ENCODE measurements at regions not wholly inside any gene's neighbourhood (a gene's known extent, or its start where the extent isn't known, plus 50 kb on each side); places are given as distances from the start of the nearest gene placed in this dataset.

DNA sequence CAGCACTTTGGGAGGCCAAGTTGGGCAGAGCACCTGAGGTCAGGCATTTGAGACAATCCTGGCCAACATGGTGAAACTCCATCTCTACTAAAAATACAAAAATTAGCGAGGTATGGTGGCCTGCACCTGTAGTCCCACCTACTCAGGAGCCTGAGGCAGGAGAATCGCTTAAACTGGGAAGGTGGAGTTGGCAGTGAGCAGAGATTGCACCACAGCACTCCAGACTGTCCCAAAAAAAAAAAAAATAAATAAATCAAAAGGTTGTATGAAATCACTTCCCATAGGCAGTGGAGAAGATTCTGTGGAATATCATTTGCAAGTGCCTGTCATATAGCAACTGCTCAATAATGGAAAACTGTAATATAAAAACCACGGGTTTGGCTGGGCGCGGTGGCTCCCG, 65.1 kb upstream of the SERBP1 start:
- Histone ChIP-seq H3K4me2 (ENCODE audit: low read length) (no peak overlapping the region), H3K9ac (ENCODE audit: low read length) (no peak overlapping the region)

DNA sequence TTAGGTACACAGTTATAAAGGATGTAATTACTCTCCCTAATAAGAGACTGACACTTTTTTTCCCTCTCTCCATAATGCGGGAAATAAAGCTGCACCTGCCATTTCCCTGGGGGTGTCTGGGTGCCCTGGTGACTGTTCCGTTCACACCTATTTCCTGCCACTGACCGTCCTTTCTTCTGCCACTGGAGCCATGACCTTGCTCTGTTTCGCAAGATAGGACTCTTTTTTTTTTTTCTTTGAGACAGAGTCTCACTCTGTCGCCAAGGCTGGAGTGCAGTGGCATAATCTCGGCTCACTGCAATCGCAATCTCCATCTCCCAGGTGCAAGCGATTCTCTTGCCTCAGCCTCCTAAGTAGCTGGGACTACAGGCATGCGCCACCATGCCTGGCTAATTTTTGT, 66.1 kb upstream of the SERBP1 start:
- Histone ChIP-seq H3K27ac (ENCODE audit: low read length) (no peak overlapping the region), H3K27me3 (ENCODE audit: insufficient read depth, low read depth, low read length) (no peaks in the 10 kb centered on the region), H3K36me3 (ENCODE audit: insufficient read depth, low read length) (no peaks in the 10 kb centered on the region), H3K9me2 (ENCODE audit: insufficient read depth, low read length) (no peaks in the 10 kb centered on the region), H3K4me3 (ENCODE audit: low read length) (no peak overlapping the region), H3F3A (ENCODE audit: insufficient read depth, low read length, poor library complexity, severe bottlenecking) (no peaks in the 10 kb centered on the region), H2AFZ (ENCODE audit: low read depth, low read length) (no peak overlapping the region), H4K20me1 (ENCODE audit: insufficient read depth) (no peaks in the 10 kb centered on the region), H3K4me2 (ENCODE audit: low read length) (no peak overlapping the region), H3K79me2 (replicated peaks; ENCODE audit: insufficient read depth, low read length) (no peaks in the 10 kb centered on the region), H3K9ac (ENCODE audit: low read length) (no peak overlapping the region), H3K9me3 (ENCODE audit: low read length) (no peaks in the 10 kb centered on the region)
- TF ChIP-seq SMC3 (conservative IDR thresholded peaks at IDR 0.05; ENCODE audit: poor library complexity) = no peak
- TF ChIP-seq EP300 (conservative IDR thresholded peaks at IDR 0.05; ENCODE audit: poor library complexity, severe bottlenecking) = no peak
- no peak for TF ChIP-seq MXI1 (conservative IDR thresholded peaks at IDR 0.05; ENCODE audit: poor library complexity, severe bottlenecking)
- no peak for TF ChIP-seq EZH2 (IDR thresholded peaks at IDR 0.05; ENCODE audit: borderline replicate concordance, insufficient read depth, low read length, poor library complexity, severe bottlenecking)
- no peak for TF ChIP-seq POLR2AphosphoS5 (IDR thresholded peaks at IDR 0.05)
- TF ChIP-seq, protein P1, sequence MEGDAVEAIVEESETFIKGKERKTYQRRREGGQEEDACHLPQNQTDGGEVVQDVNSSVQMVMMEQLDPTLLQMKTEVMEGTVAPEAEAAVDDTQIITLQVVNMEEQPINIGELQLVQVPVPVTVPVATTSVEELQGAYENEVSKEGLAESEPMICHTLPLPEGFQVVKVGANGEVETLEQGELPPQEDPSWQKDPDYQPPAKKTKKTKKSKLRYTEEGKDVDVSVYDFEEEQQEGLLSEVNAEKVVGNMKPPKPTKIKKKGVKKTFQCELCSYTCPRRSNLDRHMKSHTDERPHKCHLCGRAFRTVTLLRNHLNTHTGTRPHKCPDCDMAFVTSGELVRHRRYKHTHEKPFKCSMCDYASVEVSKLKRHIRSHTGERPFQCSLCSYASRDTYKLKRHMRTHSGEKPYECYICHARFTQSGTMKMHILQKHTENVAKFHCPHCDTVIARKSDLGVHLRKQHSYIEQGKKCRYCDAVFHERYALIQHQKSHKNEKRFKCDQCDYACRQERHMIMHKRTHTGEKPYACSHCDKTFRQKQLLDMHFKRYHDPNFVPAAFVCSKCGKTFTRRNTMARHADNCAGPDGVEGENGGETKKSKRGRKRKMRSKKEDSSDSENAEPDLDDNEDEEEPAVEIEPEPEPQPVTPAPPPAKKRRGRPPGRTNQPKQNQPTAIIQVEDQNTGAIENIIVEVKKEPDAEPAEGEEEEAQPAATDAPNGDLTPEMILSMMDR (IDR thresholded peaks at IDR 0.05; ENCODE audit: poor library complexity, severe bottlenecking) = no peak
- no peak for TF ChIP-seq TAF1 (IDR thresholded peaks at IDR 0.05; ENCODE audit: low read depth)
- no peak for TF ChIP-seq RAD21 (conservative IDR thresholded peaks at IDR 0.05)

More for the DNA sequence above, 65.1 kb upstream of the SERBP1 start:
- Histone ChIP-seq H3K27ac (ENCODE audit: low read length) (no peak overlapping the region), H3K27me3 (ENCODE audit: insufficient read depth, low read depth, low read length) (no peaks in the 10 kb centered on the region), H3K36me3 (ENCODE audit: insufficient read depth, low read length) (no peaks in the 10 kb centered on the region), H3K9me3 (ENCODE audit: low read length) (no peaks in the 10 kb centered on the region), H3K79me2 (replicated peaks; ENCODE audit: insufficient read depth, low read length) (no peaks in the 10 kb centered on the region), H3K4me3 (ENCODE audit: low read length) (no peak overlapping the region), H4K20me1 (ENCODE audit: insufficient read depth) (no peaks in the 10 kb centered on the region), H2AFZ (ENCODE audit: low read depth, low read length) (no peak overlapping the region), H3K9me2 (ENCODE audit: insufficient read depth, low read length) (no peaks in the 10 kb centered on the region), H3F3A (ENCODE audit: insufficient read depth, low read length, poor library complexity, severe bottlenecking) (no peaks in the 10 kb centered on the region)
- TF ChIP-seq POLR2AphosphoS5 (IDR thresholded peaks at IDR 0.05) = no peak
- no peak for TF ChIP-seq SMC3 (conservative IDR thresholded peaks at IDR 0.05; ENCODE audit: poor library complexity)
- no peak for TF ChIP-seq EP300 (conservative IDR thresholded peaks at IDR 0.05; ENCODE audit: poor library complexity, severe bottlenecking)
- no peak for TF ChIP-seq RAD21 (conservative IDR thresholded peaks at IDR 0.05)
- no peak for TF ChIP-seq EZH2 (IDR thresholded peaks at IDR 0.05; ENCODE audit: borderline replicate concordance, insufficient read depth, low read length, poor library complexity, severe bottlenecking)
- TF ChIP-seq, protein P2, sequence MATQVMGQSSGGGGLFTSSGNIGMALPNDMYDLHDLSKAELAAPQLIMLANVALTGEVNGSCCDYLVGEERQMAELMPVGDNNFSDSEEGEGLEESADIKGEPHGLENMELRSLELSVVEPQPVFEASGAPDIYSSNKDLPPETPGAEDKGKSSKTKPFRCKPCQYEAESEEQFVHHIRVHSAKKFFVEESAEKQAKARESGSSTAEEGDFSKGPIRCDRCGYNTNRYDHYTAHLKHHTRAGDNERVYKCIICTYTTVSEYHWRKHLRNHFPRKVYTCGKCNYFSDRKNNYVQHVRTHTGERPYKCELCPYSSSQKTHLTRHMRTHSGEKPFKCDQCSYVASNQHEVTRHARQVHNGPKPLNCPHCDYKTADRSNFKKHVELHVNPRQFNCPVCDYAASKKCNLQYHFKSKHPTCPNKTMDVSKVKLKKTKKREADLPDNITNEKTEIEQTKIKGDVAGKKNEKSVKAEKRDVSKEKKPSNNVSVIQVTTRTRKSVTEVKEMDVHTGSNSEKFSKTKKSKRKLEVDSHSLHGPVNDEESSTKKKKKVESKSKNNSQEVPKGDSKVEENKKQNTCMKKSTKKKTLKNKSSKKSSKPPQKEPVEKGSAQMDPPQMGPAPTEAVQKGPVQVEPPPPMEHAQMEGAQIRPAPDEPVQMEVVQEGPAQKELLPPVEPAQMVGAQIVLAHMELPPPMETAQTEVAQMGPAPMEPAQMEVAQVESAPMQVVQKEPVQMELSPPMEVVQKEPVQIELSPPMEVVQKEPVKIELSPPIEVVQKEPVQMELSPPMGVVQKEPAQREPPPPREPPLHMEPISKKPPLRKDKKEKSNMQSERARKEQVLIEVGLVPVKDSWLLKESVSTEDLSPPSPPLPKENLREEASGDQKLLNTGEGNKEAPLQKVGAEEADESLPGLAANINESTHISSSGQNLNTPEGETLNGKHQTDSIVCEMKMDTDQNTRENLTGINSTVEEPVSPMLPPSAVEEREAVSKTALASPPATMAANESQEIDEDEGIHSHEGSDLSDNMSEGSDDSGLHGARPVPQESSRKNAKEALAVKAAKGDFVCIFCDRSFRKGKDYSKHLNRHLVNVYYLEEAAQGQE (IDR thresholded peaks at IDR 0.05; ENCODE audit: borderline replicate concordance) = no peak
- no peak for TF ChIP-seq MXI1 (conservative IDR thresholded peaks at IDR 0.05; ENCODE audit: poor library complexity, severe bottlenecking)
- TF ChIP-seq TAF1 (IDR thresholded peaks at IDR 0.05; ENCODE audit: low read depth) = no peak
- TF ChIP-seq, protein P1 (IDR thresholded peaks at IDR 0.05; ENCODE audit: poor library complexity, severe bottlenecking) = no peak

Measured in neural cell (in vitro differentiated cells).